NCI-H1417 treated with DMSO at 0.1 percent for 48 hours (cell line): ENCODE measurements at regions not wholly inside any gene's neighbourhood (a gene's known extent, or its start where the extent isn't known, plus 50 kb on each side); places are given as distances from the start of the nearest gene placed in this dataset.
"Not testable (repeated sequence)": the region's sequence is repeated elsewhere in the genome, so short reads cannot be mapped to it uniquely, and the experiment has no call there.

Experiments
- DNase-seq: peaks from one replicate; lab custom pipeline; 2025; lab: John Stamatoyannopoulos, UW

GRCh38 chr15:67920524-67921240 is 80.8 kb upstream of the RNU6-1 start:
- DNase-seq = no peak

GRCh38 chr15:67922106-67922675 is 82.3 kb upstream of the RNU6-1 start:
- DNase-seq = no peak

GRCh38 chr15:67922971-67923945 is 83.4 kb upstream of the RNU6-1 start:
- peak; percentile 85 for DNase-seq

DNA sequence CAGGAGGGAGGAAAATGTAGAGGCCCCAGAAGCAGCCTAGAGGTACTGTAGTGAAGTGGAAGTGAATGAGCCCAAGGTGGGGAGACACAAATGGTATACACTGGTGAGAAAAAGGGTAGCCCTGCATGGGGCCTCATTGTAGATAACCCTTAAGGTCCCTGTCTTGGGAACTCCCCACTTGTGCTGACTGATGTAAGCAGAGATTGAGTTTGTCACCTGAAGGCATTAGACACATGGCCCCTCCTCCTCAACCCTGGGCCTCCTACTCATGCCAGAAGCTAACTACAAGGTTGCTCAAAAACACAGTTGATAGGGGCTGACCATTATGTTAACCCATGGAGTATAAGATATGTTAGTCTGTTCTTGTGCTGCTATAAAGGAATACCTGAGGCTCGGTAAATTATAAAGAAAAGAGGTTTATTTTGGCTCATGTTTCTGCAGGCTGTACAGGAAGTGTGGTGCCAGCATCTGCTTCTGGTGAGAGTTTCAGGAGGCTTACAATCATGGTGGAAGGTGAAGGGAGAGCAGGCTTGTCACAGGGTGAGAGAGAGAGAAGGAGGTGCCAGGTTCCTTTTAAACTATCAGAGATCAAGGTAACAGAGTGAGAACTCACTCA is 84.6 kb upstream of the RNU6-1 start:
- DNase-seq = no peak

DNA sequence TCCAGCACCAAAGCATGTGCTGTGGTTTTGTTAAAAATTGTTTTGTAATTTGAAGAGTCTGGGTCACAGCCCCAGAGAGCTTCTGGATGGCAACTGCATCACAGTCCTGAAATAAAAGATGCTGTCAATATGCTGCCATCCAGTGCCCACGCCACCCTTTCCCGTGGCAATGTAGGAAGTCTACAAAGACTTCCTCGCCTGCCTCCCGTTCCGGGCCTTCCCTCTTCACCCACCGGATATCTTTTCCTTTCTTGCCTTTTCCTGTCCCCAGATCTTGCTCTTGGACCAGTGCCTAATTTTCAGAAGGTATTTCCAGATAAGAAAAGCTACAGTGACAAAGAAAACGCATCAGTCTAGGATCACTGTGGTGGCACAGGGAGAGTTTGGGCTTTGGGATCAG is 85.3 kb upstream of the RNU6-1 start:
- DNase-seq = no peak

- no peak for DNase-seq
Measured at GRCh38 chr15:67927501-67928168, 87.8 kb upstream of the RNU6-1 start.

DNA sequence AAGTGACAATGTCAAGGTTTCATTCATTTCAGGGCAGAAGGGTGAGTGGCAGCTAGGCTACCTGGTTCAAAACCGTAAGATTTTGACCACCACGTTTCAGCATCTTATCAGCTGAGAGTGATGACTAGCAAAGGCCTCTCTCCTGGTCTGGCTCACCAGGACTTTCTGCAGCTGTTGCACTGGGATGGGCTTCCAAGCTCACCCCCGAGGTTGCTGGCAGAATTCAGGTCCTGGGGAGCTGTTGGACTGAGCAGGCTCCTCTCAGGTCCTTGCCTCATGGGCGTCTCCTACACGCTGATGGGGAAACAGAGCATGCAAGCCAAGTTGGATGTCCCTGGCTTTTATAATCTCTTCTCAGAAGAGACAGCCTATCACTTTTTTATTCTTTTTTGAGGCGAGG is 88.8 kb upstream of the RNU6-1 start:
- DNase-seq = no peak

DNA sequence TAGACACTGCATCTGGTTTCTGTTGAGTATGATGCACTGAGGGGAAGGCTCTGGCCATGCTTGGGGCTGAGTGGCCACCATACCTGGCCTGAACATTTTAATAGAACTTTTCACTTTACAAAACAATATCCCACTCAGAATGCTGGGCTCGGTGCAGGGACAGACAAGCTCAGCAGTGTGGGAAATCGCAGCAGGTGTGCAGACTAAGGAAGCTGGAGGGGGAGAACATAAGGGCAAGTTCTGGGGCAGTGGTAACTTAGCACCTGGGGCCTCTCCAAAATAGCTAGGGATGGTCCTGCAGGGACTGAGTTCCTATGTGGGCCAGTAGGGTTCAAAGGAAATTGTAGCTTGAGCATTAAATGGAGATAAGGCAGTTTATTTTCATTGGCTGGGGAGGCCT is 90.9 kb upstream of the RNU6-1 start:
- no peak for DNase-seq

DNA sequence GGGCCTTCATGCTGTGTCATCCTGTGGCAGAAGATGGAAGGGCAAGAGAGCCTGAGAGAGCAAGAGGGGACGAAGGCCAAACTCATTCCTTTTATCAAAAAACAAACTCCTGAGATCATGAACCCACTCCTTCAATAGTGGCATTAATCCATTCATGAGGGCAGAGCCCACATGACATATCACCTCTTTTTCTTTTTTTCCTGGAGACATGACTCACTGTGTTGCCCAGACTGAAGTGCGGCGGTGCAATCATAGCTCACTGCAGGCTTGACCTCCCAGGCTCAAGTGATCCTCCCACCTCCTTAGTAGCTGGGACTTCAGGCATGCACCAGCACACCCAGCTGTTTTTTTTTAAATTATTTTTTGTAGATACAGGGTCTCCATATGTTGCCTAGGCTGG is 92.0 kb upstream of the RNU6-1 start:
- no peak for DNase-seq

DNA sequence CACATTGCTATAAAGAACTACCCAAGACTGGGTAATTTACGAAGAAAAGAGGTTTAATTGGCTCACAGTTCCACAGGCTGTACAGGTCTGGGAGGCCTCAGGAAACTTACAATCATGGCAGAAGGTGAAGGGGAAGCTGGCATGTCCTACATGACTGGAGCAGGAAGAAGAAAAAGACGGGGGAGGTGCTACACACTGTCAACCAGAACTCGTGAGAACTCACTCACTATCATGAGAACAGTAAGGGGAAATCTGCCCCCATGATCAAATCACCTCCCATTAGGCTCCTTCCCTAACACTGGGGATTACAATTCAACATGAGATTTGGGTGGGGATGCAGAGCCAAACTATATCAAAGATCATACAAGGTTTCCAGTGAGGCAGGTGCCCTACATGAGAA is 94.3 kb upstream of the RNU6-1 start:
- not testable (repeated sequence) for DNase-seq

GRCh38 chr15:67935244-67935643 is 95.4 kb upstream of the RNU6-1 start:
- DNase-seq = no peak

DNA sequence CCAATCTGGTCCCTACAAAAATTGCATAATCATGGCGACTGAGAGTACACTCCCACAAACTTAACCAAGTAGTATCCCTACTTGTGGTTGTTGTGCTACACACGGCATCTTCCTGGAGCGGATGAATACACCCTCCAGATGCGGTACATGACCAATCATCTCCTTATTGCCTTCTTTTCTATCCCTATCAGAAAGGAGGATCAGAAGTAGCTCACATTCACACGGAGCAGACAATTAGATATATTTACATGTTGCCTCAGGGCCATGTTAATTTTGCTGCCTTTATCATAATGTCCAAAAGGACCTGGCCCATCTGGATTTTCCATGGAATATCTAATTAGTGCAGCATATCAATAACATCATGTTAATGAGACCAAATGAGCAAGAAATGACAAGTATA is 96.4 kb upstream of the RNU6-1 start:
- DNase-seq = no peak

- no peak for DNase-seq
Measured at GRCh38 chr15:67937153-67937761, 97.4 kb upstream of the RNU6-1 start.

DNA sequence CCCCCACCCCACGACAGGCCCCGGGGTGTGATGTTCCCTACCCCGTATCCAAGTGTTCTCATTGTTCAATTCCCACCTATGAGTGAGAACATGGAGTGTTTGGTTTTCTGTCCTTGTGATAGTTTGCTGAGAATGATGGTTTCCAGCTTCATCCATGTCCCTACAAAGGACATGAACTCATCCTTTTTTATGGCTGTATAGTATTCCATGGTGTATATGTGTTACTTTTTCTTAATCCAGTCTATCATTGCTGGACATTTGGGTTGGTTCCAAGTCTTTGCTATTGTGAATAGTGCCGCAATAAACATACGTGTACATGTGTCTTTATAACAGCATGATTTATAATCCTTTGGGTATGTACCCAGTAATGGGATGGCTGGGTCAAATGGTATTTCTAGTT is 99.3 kb upstream of the RNU6-1 start:
- not testable (repeated sequence) for DNase-seq

- DNase-seq = not testable (repeated sequence)
Measured at GRCh38 chr15:67939588-67940323, 99.9 kb upstream of the RNU6-1 start.

DNA sequence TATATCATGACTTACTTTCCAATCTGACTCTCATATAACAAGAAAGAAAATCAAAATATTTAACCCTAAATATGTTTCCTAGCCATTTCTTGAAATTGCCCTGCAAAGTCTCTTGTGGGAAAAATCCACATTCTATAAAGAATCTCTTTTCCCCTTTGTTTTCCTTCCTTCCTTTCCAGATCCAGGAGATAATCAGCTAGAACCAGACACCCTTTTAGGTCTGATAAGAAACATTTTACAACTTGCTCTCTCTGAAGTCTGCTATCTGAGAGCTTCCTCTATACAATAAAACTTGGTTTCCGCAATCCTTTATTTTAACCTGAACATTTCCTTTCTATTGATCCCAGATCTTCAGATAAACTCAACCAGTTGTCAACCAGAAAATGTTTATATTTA is 100.5 kb upstream of the RNU6-1 start:
- no peak for DNase-seq

- no peak for DNase-seq
Measured at GRCh38 chr15:67941648-67942310, 101.9 kb upstream of the RNU6-1 start.

GRCh38 chr15:67943475-67943874 is 103.6 kb upstream of the RNU6-1 start:
- no peak for DNase-seq

GRCh38 chr15:67944010-67944641 is 104.3 kb upstream of the RNU6-1 start:
- DNase-seq = no peak

GRCh38 chr15:67945131-67945530 is 105.3 kb upstream of the RNU6-1 start:
- no peak for DNase-seq
